HepG2 (cell line): ENCODE measurements at regions not wholly inside any gene's neighbourhood (a gene's known extent, or its start where the extent isn't known, plus 50 kb on each side); places are given as distances from the start of the nearest gene placed in this dataset.

Experiments used
- ARID3A ChIP-seq: IDR thresholded peaks from 2 replicates; pipeline ENCODE4 v1.6.1; 2012; ENCODE audit warnings: low read depth, low read length, improper control_type of control experiment
- ARID4A ChIP-seq: sonication (generic); formaldehyde crosslinking; IDR thresholded peaks from 2 replicates; pipeline ENCODE4 v1.5.0; 2020; ENCODE audit warnings: mild to moderate bottlenecking, missing genetic modification reagents, borderline replicate concordance
- CTCF ChIP-seq: sonication (generic); formaldehyde crosslinking; IDR thresholded peaks from 2 replicates; pipeline ENCODE4 v1.5.0; 2020; ENCODE audit warnings: mild to moderate bottlenecking, missing genetic modification reagents, moderate library complexity
- SETDB1 ChIP-seq: sonication (generic); formaldehyde crosslinking; IDR thresholded peaks from 2 replicates; pipeline ENCODE4 v1.5.1; 2020; ENCODE audit warnings: missing genetic modification reagents, mild to moderate bottlenecking, borderline replicate concordance
- ZNF276 ChIP-seq: sonication (generic); formaldehyde crosslinking; IDR thresholded peaks from 2 replicates; pipeline ENCODE4 v1.4.0; 2020; ENCODE audit warnings: mild to moderate bottlenecking, low read depth, missing genetic modification reagents
- TF ChIP-seq, protein P1 (sequence below): sonication (generic); formaldehyde crosslinking; IDR thresholded peaks from 2 replicates; pipeline ENCODE4 v1.4.0; 2020; ENCODE audit warnings: missing genetic modification reagents, borderline replicate concordance
- TF ChIP-seq, protein P2 (sequence below): sonication (generic); formaldehyde crosslinking; IDR thresholded peaks from 2 replicates; pipeline ENCODE4 v1.4.0; 2020; ENCODE audit warnings: missing genetic modification reagents

DNA sequence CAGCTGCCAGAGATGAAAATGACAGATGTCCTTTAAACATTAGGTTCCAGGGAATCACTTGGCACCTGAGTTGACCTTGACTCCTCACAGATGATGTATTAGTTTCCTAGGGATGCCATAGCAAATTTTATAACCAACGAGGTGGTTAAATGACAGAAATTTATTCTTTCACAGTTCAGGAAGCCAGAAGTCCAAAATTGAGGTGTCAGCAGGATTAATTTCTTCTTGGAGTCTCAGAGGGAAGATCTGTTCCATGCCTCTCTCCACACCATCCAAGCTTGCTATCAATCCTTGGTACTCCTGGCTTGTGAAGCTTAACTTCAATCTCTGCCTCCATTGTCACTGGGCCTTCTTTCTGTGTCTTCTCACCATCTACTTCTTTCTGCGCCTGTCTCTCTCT lies 249.7 kb upstream of the BTG1 start:
- TF ChIP-seq ARID4A (CRISPR knock-in tag) = no peak
- TF ChIP-seq ZNF276 (CRISPR knock-in tag) = no peak
- no peak for TF ChIP-seq CTCF (CRISPR knock-in tag)
- no peak for TF ChIP-seq ARID3A
- TF ChIP-seq, protein P1, sequence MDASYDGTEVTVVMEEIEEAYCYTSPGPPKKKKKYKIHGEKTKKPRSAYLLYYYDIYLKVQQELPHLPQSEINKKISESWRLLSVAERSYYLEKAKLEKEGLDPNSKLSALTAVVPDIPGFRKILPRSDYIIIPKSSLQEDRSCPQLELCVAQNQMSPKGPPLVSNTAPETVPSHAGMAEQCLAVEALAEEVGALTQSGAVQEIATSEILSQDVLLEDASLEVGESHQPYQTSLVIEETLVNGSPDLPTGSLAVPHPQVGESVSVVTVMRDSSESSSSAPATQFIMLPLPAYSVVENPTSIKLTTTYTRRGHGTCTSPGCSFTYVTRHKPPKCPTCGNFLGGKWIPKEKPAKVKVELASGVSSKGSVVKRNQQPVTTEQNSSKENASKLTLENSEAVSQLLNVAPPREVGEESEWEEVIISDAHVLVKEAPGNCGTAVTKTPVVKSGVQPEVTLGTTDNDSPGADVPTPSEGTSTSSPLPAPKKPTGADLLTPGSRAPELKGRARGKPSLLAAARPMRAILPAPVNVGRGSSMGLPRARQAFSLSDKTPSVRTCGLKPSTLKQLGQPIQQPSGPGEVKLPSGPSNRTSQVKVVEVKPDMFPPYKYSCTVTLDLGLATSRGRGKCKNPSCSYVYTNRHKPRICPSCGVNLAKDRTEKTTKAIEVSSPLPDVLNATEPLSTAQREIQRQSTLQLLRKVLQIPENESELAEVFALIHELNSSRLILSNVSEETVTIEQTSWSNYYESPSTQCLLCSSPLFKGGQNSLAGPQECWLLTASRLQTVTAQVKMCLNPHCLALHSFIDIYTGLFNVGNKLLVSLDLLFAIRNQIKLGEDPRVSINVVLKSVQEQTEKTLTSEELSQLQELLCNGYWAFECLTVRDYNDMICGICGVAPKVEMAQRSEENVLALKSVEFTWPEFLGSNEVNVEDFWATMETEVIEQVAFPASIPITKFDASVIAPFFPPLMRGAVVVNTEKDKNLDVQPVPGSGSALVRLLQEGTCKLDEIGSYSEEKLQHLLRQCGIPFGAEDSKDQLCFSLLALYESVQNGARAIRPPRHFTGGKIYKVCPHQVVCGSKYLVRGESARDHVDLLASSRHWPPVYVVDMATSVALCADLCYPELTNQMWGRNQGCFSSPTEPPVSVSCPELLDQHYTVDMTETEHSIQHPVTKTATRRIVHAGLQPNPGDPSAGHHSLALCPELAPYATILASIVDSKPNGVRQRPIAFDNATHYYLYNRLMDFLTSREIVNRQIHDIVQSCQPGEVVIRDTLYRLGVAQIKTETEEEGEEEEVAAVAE (CRISPR knock-in tag) = no peak
- no peak for TF ChIP-seq SETDB1 (CRISPR knock-in tag)
- TF ChIP-seq, protein P2, sequence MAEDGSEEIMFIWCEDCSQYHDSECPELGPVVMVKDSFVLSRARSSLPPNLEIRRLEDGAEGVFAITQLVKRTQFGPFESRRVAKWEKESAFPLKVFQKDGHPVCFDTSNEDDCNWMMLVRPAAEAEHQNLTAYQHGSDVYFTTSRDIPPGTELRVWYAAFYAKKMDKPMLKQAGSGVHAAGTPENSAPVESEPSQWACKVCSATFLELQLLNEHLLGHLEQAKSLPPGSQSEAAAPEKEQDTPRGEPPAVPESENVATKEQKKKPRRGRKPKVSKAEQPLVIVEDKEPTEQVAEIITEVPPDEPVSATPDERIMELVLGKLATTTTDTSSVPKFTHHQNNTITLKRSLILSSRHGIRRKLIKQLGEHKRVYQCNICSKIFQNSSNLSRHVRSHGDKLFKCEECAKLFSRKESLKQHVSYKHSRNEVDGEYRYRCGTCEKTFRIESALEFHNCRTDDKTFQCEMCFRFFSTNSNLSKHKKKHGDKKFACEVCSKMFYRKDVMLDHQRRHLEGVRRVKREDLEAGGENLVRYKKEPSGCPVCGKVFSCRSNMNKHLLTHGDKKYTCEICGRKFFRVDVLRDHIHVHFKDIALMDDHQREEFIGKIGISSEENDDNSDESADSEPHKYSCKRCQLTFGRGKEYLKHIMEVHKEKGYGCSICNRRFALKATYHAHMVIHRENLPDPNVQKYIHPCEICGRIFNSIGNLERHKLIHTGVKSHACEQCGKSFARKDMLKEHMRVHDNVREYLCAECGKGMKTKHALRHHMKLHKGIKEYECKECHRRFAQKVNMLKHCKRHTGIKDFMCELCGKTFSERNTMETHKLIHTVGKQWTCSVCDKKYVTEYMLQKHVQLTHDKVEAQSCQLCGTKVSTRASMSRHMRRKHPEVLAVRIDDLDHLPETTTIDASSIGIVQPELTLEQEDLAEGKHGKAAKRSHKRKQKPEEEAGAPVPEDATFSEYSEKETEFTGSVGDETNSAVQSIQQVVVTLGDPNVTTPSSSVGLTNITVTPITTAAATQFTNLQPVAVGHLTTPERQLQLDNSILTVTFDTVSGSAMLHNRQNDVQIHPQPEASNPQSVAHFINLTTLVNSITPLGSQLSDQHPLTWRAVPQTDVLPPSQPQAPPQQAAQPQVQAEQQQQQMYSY (CRISPR knock-in tag) = no peak
